SHP77 (cell line): ENCODE measurements at regions not wholly inside any gene's neighbourhood (a gene's known extent, or its start where the extent isn't known, plus 50 kb on each side); places are given as distances from the start of the nearest gene placed in this dataset.
"Not testable (repeated sequence)": the region's sequence is repeated elsewhere in the genome, so short reads cannot be mapped to it uniquely, and the experiment has no call there.

ENCODE experiments used
- DNase-seq, 2 experiments: peaks; one replicate each; lab custom pipeline; 2025; lab: John Stamatoyannopoulos, UW

DNA sequence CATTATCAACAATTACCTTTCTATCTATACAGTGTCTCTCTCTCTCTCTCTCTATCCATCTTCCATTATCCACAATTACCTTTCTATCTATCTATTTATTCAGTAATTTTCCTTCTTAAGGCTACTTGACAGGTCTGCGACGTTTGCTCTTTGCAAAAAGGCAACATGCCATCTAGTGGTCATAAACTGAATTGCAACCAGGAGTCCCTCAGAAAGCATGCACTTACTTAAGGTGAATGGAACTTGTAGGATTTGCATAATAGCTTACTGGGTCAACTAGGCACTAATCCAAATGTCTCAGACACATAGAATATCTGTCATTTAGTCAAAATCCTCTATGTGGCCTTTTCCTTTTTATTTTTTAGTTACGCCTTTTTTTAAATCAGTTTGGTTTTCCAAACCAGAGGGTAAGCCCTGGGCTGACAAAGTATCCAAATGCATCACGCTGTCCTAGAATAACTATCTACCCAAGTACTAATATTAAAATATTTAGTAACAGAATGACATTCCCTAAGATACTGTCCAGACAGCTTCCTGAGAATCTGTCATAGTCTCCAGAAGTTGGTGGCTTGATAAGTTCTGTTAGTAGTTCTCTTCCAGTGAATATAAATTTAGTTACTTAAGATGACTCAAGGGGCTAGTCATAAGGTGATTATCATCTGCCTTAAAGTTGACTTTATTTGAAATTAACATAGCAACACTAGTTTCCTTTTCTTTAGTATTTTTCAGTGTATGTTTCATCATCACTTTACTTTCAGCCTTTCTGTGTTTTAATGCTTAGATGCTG lies 208.3 kb downstream of the PPP1R3A start:
- peak; percentile 47 to 64 for DNase-seq

DNA sequence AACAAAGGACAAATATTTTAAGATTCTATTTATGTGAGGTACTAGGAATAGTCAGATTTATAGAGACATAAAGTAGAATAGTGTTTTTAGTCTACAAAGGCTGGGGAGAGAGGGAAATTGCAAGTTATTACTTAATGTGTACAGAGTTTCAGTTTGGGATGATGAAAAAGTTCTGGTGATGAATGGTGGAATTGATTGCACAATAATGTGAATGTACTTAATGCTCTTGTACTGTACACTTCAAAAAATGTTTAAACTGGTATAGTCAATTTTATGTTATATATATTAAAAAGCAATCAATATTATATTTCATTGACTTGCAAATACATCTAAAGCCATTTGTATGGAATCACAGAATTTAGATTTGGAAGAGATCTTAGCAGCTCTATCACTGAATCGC lies 213.4 kb downstream of the PPP1R3A start:
- DNase-seq, result no peak

DNA sequence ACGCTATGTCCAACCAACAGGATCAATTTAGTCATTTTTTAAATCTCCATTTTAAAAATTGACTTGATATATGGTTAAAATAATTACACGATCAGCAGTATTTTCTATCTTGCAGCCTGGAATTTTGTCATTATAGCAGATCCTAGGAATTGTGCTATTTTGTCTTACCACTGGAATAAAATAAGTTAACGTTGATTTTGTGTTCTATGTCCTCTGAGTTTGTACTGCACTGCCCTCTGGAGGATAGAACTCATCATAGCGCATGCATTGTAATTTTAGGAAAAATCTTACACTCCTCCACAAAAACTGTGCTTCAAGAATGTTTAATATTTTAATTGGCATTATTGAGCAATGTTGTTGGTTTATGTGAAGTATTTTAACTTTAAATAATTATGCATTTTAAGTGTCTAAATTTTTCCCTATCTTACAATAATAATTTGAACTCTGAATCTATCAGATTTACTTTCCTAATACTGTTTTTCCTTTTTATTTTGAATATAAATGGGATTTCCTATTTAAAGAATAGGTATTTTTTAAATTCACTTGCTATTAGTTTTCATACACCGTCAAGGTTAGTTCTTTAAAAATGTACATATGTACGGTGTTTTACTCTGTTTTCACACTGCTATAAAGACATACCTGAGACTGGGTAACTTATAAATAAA lies 220.1 kb downstream of the PPP1R3A start:
- peak; percentile 3 to 16 for DNase-seq

- no peak for DNase-seq
Measured at GRCh38 chr7:113694149-113694548, 224.7 kb downstream of the PPP1R3A start.

DNA sequence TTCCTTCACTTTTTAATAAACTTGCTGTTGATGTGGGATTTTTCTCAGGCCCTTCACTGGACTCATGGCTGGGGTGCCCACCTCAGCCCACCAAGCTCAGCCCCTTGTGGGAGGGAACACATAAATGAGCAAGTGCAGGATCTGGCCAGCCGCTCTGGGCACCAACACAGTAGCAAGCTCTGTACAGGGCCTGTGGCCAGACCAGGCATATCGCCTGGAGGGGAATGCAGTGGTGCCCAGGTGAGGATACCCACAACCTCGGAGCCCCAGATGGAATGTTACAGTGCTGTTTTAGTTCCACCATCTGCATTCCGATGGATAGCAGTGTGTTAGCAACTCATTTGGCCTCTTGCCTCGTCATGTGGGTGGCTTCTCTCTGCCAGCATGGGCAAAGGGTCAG lies 234.6 kb downstream of the PPP1R3A start:
- no peak for DNase-seq

DNA sequence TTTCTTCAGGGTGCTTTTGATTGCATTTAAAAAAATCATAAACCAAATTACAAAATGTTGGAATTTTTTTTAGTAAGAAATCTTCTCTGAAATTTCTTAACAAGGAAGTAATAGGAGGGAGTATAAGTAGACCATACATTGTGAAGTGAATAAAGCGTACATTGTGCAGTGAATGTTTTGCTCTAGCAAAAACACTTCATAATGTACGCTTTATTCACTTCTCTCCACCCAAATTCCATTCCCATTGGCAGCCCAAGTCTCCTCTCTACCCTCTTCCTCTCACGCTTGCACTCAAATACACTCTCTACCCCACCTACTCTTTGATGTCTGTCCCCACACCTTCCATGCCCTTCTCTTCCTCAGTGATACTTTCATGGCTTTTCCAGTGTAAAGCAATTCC lies 241.0 kb downstream of the PPP1R3A start:
- DNase-seq, result no peak

DNA sequence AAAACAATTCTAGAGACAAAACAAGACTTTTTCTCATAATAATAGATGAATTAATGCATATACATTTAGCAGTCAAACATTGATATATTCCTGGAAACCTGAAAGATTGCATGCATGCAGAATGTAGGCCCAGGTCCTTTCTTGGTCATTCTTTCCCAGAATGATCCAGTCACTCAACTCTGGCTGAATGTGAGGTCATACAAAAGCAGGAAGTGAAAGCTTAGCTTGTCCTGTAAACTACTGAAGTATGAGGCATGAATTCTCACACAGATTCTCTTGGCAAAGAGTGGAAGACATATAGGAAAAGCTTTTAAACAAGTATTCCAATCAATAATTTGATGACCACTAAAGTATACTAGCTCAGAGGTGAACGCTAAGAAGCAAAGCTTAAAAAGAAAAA lies 253.9 kb downstream of the PPP1R3A start:
- DNase-seq, result no peak

DNA sequence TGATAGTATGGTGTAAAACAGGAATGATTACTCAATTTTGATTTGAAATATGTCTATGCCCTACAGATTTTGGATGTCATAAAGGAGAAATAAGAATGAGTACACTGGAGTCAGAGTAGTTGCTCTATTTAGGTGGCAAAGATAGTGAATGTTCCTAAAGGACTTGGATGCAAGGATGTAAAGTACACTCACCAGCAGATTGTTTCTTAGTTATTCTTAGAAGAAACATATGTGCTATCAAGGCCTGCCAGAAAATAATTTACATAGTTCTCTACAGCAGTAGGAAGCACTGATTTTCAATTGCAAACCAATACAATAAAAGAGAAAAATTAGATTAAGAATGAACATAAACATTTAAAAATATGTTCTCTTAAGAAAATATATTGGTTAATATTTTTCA lies 259.4 kb downstream of the PPP1R3A start:
- no peak for DNase-seq

DNA sequence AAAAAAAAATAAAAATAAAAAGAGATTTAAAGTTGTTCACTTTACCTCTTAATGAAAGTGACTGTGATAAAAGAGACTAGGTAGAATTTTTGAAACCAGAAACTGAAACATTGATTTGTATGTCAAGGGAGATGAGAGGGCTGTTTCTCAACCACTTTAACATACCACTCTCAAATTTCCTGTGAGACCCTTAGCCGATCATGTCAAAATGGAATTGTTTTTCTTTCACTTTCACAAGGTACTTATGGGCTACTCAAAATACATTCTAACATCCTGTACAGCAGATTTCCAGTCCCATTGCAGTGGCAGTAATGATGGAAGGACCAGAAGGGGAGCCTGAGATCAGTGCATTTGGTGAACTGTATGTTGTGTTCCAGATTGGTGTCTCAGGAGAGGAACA lies 261.2 kb downstream of the PPP1R3A start:
- DNase-seq, result no peak

DNA sequence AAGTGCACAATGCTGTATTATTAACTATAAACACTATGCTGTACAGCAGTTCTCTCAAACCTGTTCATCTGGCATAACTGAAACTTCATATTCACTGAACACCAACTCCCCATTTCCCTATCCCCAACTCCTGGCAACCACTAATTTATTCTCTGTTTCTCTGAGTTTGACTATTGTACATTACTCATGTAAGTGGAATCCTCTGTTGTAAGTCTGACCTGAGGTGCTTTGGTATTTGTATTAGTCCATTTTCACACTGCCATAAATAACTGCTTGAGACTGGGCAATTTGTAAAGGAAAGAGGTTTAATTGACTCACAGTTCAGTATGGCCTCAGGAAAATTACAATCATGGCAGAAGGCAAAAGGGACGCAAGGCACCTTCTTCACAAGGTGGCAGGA lies 266.3 kb downstream of the PPP1R3A start:
- no peak for DNase-seq

- DNase-seq, result no peak
Measured at GRCh38 chr7:113649556-113649955, 269.3 kb downstream of the PPP1R3A start.

GRCh38 chr7:113639221-113639620 lies 279.6 kb downstream of the PPP1R3A start:
- DNase-seq, result no peak

DNA sequence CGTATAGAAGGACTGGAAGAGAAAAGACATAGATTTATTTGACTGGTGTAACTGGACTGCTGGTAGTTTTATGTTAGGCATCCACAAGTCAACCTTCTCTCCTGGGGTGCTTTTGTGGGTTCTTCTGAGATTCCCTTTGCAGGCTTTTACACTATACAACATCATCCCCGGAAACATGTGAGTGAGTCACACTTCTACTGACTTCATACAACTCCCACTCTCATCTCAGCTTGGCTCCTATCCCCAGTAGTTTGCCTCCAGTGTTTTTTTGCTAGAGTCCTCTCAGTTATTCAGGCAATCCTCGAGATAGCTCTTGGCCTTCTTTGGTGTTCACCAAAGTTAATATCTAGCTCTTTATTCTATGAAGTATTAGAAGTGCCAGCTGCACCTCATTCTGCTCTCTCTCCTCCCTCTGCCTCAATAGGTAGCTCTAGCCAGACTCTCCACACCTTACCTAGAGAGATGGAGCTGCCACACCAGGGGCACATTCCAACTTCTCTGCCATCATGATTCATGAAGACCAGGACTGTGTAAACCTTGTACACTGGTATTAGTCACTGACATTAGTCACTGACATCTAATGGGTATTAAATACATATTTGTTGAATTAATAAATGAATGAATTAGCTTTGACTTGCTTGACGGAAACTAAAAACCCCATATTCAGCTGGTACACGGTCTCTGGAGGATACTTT lies 281.9 kb downstream of the PPP1R3A start:
- DNase-seq, result no peak

GRCh38 chr7:113635492-113635891 lies 283.3 kb downstream of the PPP1R3A start:
- DNase-seq, result no peak

DNA sequence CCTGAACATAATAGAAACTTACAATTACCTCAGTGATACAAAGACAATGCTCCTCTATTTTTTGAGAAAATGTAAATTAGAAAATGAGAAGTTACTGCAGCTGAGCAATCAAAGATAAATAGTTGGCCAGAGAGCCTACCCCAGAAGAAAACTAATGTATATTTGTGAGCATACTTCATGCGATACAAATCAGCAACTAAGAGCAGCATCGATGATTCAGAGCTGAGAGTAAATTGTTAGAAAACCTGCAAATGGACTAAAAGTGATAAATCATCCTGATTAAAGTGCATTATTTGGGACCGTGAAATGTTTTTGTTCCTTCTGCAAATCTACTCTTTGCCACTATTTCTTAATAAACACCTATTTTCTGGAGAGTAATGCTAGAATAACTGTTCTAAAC lies 285.7 kb downstream of the PPP1R3A start:
- DNase-seq, result no peak

- DNase-seq, result no peak
Measured at GRCh38 chr7:113628948-113629847, 289.6 kb downstream of the PPP1R3A start.

- no peak for DNase-seq
Measured at GRCh38 chr7:113625494-113626102, 293.2 kb downstream of the PPP1R3A start.

GRCh38 chr7:113622796-113623195 lies 296.0 kb downstream of the PPP1R3A start:
- DNase-seq, result no peak

- DNase-seq, result no peak
Measured at GRCh38 chr7:113610572-113610971, 308.2 kb downstream of the PPP1R3A start.

DNA sequence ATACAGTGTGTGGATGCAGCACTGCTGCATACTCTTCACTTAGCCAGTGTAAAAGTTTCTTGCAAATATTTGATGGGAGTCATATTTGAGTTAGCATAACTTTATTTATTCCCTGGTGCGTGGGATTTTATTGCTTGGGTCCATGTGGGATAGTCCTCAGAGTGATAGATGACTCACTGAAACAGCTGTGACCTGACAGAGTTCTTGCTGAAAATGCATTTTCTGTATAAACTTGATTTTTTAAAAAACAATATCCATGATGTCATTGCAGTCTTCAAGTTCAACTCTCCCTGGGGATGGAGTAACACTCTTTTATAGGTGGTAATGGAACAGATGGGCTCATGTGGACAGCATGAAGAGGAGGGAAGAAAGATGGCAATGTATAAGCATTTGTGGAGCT lies 310.0 kb downstream of the PPP1R3A start:
- DNase-seq, result no peak

DNA sequence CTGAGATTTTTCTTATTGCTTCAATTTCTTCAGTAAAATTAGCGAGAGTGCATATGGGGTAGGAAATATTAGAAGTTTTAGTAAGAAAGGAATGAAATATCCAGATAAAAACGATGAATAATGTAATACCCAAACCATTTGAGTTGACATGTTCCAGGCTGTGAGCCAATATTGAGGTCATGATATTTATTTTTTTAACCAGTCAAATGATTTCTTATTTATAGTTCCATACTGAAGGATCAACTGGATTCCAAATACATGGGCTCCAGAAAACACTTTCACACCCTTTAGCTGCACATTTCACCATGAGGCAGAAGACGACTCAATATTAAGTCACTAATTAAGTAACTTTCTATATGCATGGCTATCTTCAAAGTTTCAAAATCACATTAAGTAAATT lies 312.5 kb downstream of the PPP1R3A start:
- no peak for DNase-seq

DNA sequence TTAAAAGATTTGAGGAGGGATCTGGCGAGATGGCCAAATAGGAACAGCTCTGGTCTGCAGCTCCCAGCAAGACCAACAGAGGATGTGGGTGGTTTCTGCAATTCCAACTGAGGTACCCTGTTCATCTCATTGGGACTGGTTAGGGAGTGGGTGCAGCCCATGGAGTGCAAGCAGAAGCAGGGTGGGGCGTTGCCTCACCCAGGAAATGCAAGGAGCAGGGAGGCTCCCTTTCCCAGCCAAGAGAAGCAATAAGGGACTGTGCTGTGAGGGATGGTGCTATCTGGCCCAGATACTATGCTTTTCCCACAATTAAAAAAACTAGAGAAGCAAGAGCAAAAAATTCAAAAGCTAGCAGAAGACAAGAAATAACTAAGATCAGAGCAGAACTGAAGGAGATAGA lies 318.4 kb downstream of the PPP1R3A start:
- DNase-seq, result not testable (repeated sequence)
